HG02759 (cell line): ENCODE measurements at regions not wholly inside any gene's neighbourhood (a gene's known extent, or its start where the extent isn't known, plus 50 kb on each side); places are given as distances from the start of the nearest gene placed in this dataset.
"Not testable (repeated sequence)": the region's sequence is repeated elsewhere in the genome, so short reads cannot be mapped to it uniquely, and the experiment has no call there.

Source experiments
- ATAC-seq: cut with Tn5 transposase; IDR thresholded peaks from one replicate; pipeline ENCODE4 v1.9.1; 2021; ENCODE audit warnings: mild to moderate bottlenecking, moderate library complexity; ENCODE audit not compliant: unreplicated experiment

GRCh38 chr7:7042286-7042893 is 140.0 kb upstream of the C1GALT1 start:
- ATAC-seq, result not testable (repeated sequence)

DNA sequence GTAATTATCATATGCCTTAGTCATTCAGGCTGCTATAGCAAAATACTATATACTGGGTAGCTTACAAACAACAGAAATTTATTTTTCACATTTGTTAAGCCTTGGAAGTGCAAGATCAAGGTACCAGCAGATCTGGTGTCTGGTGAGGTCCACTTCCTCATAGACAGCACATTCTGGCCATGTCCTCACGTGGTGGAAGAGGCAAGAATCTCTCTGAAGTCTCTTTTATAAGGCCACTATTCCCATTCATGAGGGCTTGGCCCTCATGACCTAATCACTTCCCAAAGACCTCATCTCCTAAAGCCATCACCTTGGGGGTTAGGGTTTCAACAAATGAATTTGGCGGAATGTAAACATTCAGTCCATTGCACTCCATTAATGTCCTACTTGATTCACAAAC is 137.5 kb upstream of the C1GALT1 start:
- ATAC-seq, result no peak

DNA sequence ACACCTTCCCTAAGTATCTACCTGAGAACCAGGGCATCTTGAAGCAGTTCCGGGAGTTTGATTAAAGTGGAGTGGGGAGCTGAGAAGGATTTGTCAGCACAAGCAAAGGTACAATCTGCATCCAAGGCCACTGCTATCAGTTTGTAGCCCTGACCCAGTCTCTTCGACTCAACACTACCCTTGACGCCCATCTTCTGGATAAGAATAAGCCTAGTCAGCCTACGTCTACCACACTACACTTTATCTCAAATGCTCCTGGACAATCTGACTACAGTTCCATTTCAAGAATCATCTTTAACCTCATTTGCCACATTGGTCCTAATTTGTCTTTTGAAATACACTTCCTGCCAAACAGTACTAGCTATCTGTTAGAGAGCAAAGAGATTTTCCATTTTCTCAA is 134.1 kb upstream of the C1GALT1 start:
- no peak for ATAC-seq

DNA sequence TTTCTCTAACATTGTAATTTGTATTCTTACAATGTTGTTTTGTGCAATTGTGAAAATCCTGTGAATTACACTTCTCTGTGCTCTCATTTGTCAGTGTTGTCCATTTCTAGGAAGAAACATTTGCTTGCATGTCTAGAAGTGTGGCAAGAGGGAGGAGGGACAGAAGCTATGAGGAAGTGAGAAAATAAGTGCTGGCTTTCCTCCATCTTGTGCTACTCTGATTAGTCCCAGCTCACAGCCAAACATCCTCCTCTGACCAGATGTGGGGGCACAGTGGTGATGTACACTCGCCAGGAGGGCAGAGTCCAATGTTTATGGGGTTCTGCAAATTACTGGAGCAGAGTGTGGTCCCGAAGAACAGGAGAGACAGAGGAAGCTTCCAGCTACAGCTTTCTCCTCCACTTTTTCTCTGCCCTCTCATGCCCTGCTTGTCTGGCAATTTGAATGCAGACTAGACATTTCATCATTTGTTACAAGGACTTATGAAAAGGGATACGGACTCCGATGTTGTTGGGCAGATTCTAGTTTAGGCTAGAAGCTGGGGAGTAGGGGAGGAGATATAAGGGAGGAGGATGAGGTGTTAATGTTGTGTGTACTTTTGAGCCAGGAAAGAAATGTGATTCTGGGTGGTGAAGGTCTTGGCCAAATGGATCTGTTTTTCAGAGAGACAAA is 131.0 kb upstream of the C1GALT1 start:
- ATAC-seq, result peak; percentile 80

- no peak for ATAC-seq
These were observed 128.0 kb upstream of the C1GALT1 start for GRCh38 chr7:7054252-7054830.

DNA sequence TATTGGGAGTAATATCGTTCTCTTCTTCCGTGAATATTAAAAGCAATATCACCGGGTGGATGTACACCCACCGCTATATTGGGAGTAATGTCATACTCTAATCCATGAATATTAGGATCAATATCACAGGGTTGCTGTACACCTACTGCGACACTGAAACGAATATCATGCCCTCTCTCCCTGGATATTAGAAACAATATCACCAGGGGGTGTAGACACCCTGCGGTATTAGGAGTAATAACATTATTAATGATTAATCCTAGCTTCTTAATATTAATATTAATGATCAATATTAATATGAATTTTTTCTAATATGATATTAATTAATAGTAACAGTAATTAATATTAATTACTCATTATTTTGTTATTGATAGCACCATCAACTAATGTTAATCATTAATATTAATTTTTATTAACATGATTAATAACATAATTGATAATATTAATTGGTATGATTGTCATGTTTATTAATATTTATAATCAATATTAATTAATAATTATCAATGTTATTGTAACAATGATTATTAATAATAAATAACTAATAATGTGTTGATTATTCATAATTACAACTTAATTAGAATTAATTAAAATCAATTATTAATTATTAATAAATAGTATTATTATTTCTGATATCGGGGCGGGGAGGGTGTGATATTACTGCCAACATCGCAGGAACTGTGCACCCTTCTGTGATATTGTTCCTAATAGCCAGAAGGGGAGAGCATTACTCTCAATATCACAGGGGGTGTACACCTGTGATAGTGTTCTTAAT is 121.3 kb upstream of the C1GALT1 start:
- ATAC-seq, result no peak

DNA sequence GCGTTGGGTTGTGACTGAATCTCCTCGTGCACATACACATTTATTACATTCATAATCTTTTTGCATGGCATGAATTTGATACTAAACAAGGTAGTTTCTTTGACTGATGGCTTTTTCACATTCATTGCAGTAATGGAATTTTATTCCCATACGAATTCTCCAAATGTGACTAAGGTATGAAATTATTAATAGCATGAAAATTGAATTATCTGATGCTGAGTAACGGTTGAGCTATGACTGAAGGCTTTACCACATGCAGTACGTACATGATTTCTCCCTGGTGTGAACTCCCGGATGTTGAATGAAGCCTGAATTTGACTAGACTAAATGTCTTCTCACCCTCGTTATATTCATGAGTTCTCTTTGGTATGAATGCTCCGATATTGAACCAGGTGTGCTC is 104.4 kb upstream of the C1GALT1 start:
- ATAC-seq, result no peak

DNA sequence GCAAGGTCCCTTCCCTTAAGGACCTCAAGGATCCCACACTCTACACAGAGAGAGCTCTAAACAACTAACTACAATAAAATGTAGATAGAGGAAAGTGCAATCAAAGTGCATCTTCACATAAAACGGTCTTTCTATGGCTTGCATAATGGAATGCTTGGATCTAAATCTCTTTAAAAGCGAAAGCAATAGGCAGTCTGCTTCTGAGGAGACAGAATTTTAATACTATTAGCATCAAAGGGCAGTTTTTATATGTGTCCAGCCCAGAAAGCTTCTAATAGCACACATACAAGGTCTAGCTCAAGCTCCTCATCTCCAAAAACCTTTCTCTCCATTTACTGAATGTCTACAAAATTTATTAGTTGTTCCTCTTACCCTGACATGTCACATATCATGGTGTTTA is 101.5 kb upstream of the C1GALT1 start:
- no peak for ATAC-seq

DNA sequence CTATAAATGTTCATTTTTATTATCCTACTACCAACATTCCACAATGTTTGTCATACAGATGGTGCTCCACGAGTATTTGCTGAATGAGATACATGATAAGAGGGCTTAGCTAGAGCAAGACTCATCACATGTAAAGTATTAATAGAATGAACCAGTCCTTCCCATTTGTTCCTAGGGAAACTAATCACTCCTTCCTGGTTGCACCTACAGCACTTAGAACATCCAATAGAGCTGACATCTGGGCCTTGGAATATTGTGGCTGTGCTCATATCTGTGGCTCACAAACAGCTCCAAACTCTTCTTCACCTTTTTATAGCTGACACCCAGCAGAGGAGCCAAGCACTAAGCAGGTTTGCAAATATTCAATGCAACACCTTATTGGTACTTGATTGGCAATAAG is 91.9 kb upstream of the C1GALT1 start:
- no peak for ATAC-seq

GRCh38 chr7:7098280-7098818 is 84.0 kb upstream of the C1GALT1 start:
- no peak for ATAC-seq

DNA sequence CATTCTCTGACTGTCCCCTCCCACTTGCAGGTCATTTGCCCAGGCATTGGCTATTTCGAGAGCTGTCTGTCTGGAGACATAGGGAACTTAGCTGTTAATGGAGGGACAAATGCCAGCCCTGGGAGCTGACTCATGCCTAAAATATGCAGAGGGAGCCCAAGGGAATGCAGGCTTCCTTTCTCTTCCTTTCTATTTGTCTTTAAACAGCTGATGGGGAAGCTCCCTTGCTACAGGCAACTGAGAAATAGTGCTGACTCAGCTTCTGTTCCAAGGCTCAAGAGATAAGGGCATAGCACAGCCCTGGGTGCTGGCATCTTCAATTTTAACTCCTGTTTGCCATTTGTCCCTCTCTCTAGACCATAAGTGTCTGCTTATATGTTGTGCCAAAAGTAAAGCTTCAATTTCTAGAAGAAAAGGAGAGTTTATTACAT is 82.7 kb upstream of the C1GALT1 start:
- no peak for ATAC-seq

DNA sequence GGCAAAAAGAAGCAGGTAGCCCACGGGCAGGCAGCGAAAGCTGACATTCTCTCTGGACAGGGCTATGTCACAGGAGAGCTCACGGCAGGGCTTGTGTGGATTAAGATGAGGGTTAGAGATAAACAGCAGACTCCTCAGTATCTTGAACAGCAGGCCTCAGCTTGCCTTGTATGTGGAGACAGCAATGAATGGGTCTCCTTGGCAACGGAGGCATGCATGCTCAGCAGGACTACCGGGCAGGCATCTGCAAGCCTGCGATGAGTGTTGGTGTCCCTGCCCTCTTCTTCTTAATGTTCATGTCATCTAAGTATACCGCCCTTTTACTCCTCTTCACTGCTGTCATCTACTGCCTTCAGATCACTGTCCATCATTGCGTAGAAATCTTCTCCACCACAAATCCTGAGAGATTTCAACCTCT is 81.9 kb upstream of the C1GALT1 start:
- ATAC-seq, result no peak

DNA sequence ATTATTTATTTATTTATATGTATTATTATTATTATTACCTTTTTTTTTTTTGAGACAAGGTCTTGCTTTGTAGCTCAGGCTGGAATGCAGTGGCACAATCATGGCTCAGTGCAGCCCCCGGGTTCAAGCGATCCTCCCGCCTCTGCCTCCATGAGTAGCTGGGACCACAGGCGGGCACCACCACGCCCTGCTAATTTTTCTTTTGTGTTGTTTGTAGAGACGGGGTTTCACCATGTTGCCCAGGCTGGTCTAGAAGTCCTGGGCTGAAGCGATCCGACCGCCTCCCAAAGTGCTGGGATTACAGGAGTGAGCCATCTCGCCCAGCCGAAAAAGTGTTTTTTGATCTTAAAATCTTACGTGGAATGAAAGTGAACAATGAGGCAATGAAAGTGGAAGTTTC is 79.4 kb upstream of the C1GALT1 start:
- ATAC-seq, result no peak

DNA sequence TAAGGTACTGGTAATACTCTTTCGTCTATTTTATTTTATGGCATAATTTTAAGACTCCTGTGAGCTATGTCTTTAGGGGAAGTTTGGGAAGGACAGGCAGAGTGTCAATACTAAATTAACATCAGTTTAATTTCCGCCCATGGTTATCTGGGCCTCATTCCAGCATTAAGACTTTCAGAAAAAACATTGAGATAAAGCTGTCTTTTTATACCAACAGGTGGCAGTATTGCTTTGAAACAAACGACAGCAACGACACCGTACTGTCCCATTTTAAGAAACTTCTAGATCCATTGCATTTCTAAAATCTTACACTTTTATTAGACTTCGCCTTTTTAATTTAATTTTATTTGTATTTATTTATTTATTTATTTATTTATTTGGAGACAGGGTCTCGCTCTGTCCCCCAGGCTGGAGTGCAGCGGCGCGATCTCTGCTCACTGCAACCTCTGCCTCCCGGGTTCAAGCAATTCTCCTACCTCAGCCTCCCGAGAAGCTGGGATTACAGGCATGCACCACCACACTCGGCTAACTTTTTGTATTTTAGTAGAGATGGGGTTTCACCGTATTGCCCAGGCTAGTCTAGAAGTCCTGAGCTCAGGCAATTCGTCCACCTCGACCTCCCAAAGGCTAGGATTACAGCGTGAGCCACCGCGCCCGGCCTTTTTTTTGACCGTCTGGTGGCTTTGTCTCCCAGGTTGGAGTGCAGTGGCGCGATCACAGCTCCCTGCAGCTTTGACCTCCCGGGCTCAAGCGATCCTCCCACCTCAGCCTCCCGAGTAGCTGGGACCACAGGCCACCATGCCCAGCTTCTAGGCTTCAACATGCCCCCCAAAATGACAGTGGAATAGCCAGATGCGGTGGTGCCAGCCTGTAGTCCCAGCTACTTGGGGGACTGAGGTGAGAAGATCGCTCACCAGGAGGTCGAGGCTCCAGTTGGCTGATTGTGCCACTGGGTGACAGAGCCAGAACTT is 78.7 kb upstream of the C1GALT1 start:
- ATAC-seq, result no peak

DNA sequence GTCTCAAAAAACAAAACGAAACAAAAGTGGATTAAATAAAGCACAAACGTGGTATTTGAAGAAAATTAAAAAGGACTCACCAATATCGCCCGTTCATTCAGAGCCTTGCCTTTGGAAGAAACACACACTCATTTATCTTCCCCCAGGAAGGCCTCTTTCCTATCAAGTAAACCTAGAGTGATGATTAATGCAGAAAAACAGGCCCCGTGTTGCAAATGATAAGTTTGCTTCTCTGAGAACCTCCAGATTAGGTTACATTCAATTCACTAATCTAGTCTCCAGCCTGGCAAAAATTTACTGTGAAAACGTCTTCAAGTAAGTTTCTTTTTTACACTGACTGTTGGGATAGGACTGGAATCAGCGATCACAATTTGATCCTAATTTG is 78.0 kb upstream of the C1GALT1 start:
- ATAC-seq, result no peak

- ATAC-seq, result no peak
These were observed 77.4 kb upstream of the C1GALT1 start for GRCh38 chr7:7104971-7105370.

GRCh38 chr7:7105800-7106582 is 76.4 kb upstream of the C1GALT1 start:
- no peak for ATAC-seq

GRCh38 chr7:7108931-7109330 is 73.4 kb upstream of the C1GALT1 start:
- no peak for ATAC-seq

- ATAC-seq, result no peak
These were observed 72.4 kb upstream of the C1GALT1 start for GRCh38 chr7:7109934-7110333.

DNA sequence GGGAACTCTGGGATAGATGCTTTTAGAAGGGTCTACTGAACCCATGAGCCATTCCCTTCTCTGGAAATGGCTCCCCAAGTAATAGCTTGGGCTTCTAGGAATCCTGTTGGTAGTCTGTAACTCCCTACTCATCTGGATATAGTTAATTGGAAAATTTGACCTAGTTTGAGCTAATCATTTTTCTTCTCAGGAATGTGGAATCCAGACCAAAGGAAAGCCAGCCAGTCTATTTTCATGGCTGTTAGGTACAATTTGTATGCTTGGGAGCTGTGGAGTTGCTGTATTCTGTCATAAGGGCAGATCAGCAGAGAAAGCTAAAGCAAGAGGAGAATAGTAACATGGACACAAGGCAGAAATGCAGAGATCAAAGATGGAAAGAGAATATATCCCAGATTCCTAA is 71.6 kb upstream of the C1GALT1 start:
- no peak for ATAC-seq
